ENCODE measurements at regions not wholly inside any gene's neighbourhood (a gene's known extent, or its start where the extent isn't known, plus 50 kb on each side); places are given as distances from the start of the nearest gene placed in this dataset.

GRCh38 chr12:34291001-34291400 lies 268.7 kb downstream of the ALG10 start:
- H3K4me1 ChIP-seq: no peaks in the 10 kb centered on the region
- intact Hi-C loops (cut with DNase I): no loop called here
- H3K27me3 ChIP-seq: no peaks in the 10 kb centered on the region
- no peak overlapping the region for H3K4me3 ChIP-seq
- H3K27ac ChIP-seq: no peak overlapping the region
- no peak for DNase-seq (ENCODE audit: low spot score in 2 of 2)
- no peaks in the 10 kb centered on the region for H3K36me3 ChIP-seq
- peaks cover 4 to 10% of the 10 kb centered on the region in 2 donors for H3K9me3 ChIP-seq
- no peak for TF ChIP-seq CTCF (IDR thresholded peaks at IDR 0.05)

GRCh38 chr12:34291426-34291901 lies 269.2 kb downstream of the ALG10 start:
- intact Hi-C loops (cut with DNase I): no loop called here
- TF ChIP-seq CTCF (IDR thresholded peaks at IDR 0.05): no peak
- H3K4me1 ChIP-seq: no peaks in the 10 kb centered on the region
- no peak overlapping the region for H3K4me3 ChIP-seq
- peaks cover 0 to 8% of the 10 kb centered on the region in 2 donors for H3K9me3 ChIP-seq
- no peak overlapping the region for H3K27ac ChIP-seq
- no peaks in the 10 kb centered on the region for H3K36me3 ChIP-seq
- H3K27me3 ChIP-seq: no peaks in the 10 kb centered on the region
- no peak for DNase-seq (ENCODE audit: low spot score in 2 of 2)

- DNase-seq (ENCODE audit: low spot score in 2 of 2): peak in 1 of 2 donors; percentile 46
- no peak for TF ChIP-seq CTCF (IDR thresholded peaks at IDR 0.05)
- no peak overlapping the region for H3K4me3 ChIP-seq
These were observed 270.7 kb downstream of the ALG10 start for GRCh38 chr12:34292736-34293625.

GRCh38 chr12:34294137-34294536 lies 271.8 kb downstream of the ALG10 start:
- Histone ChIP-seq H3K9me3 (peaks cover 0 to 3% of the 10 kb centered on the region in 2 donors), H3K4me3 (no peak overlapping the region), H3K4me1 (no peaks in the 10 kb centered on the region), H3K27me3 (no peaks in the 10 kb centered on the region), H3K36me3 (no peaks in the 10 kb centered on the region), H3K27ac (no peak overlapping the region)
- intact Hi-C loops (cut with DNase I): no loop called here
- no peak for TF ChIP-seq CTCF (IDR thresholded peaks at IDR 0.05)
- peak in 1 of 2 donors; percentile 24 for DNase-seq (ENCODE audit: low spot score in 2 of 2)

More at GRCh38 chr12:34292736-34293625, 270.7 kb downstream of the ALG10 start:
- no peaks in the 10 kb centered on the region for H3K36me3 ChIP-seq
- no peak overlapping the region for H3K27ac ChIP-seq
- H3K4me1 ChIP-seq: no peaks in the 10 kb centered on the region
- H3K27me3 ChIP-seq: no peaks in the 10 kb centered on the region
- intact Hi-C loops (cut with DNase I): no loop called here
- peaks cover 0 to 3% of the 10 kb centered on the region in 2 donors for H3K9me3 ChIP-seq

GRCh38 chr12:34294671-34295365 lies 272.5 kb downstream of the ALG10 start:
- no peak overlapping the region for H3K4me3 ChIP-seq
- no peaks in the 10 kb centered on the region for H3K36me3 ChIP-seq
- no peaks in the 10 kb centered on the region for H3K4me1 ChIP-seq
- intact Hi-C loops (cut with DNase I): no loop called here
- H3K27ac ChIP-seq: no peak overlapping the region
- H3K9me3 ChIP-seq: peaks cover 0 to 3% of the 10 kb centered on the region in 2 donors
- H3K27me3 ChIP-seq: no peaks in the 10 kb centered on the region
- no peak for TF ChIP-seq CTCF (IDR thresholded peaks at IDR 0.05)
- peak in 1 of 2 donors; percentile 34 for DNase-seq (ENCODE audit: low spot score in 2 of 2)

Measured in ascending aorta (tissue), 2 donors.